ENCODE measurements at regions not wholly inside any gene's neighbourhood (a gene's known extent, or its start where the extent isn't known, plus 50 kb on each side); places are given as distances from the start of the nearest gene placed in this dataset.

GRCh38 chr4:100285121-100285520 is 94.9 kb upstream of the DDIT4L start:
- no peak for DNase-seq (ENCODE audit: low read depth, low spot score)

- DNase-seq (ENCODE audit: low read depth, low spot score) = no peak
Measured at GRCh38 chr4:100284129-100284880, 94.0 kb upstream of the DDIT4L start.

GRCh38 chr4:100280807-100281206 is 90.5 kb upstream of the DDIT4L start:
- no peak for DNase-seq (ENCODE audit: low read depth, low spot score)

- DNase-seq (ENCODE audit: low read depth, low spot score) = no peak
Measured at GRCh38 chr4:100278567-100278966, 88.3 kb upstream of the DDIT4L start.

- no peak for DNase-seq (ENCODE audit: low read depth, low spot score)
Measured at GRCh38 chr4:100269446-100269845, 79.2 kb upstream of the DDIT4L start.

- DNase-seq (ENCODE audit: low read depth, low spot score) = no peak
Measured at GRCh38 chr4:100268789-100269188, 78.5 kb upstream of the DDIT4L start.

- DNase-seq (ENCODE audit: low read depth, low spot score) = no peak
Measured at GRCh38 chr4:100261346-100261745, 71.1 kb upstream of the DDIT4L start.

GRCh38 chr4:100258675-100259074 is 68.4 kb upstream of the DDIT4L start:
- DNase-seq (ENCODE audit: low read depth, low spot score) = no peak

GRCh38 chr4:100257567-100257966 is 67.3 kb upstream of the DDIT4L start:
- no peak for DNase-seq (ENCODE audit: low read depth, low spot score)

- DNase-seq (ENCODE audit: low read depth, low spot score) = no peak
Measured at GRCh38 chr4:100254237-100254636, 64.0 kb upstream of the DDIT4L start.

GRCh38 chr4:100248476-100248875 is 58.2 kb upstream of the DDIT4L start:
- DNase-seq (ENCODE audit: low read depth, low spot score) = no peak

GRCh38 chr4:100246697-100247096 is 56.4 kb upstream of the DDIT4L start:
- no peak for DNase-seq (ENCODE audit: low read depth, low spot score)

- no peak for DNase-seq (ENCODE audit: low read depth, low spot score)
Measured at GRCh38 chr4:100244347-100244746, 54.1 kb upstream of the DDIT4L start.

Data from astrocyte of the hippocampus (primary cell).